GM12878 (cell line): ENCODE measurements at regions not wholly inside any gene's neighbourhood (a gene's known extent, or its start where the extent isn't known, plus 50 kb on each side); places are given as distances from the start of the nearest gene placed in this dataset.

Source experiments
- ATAC-seq: fragments of 200-7000 bp; cut with Tn5 transposase; 3 replicates; pipeline ENCODE4 v1.9.1; 2020; ENCODE audit warnings: mild to moderate bottlenecking, moderate library complexity
- BruUV-seq: library from RNA; stranded (reverse); fragments of 400-500 nt; replicated peaks from 2 replicates; lab custom pipeline; 2021; lab: Mats Ljungman, UMichigan
- CTCF ChIA-PET: fragments of 300-600 bp; sonication (Branson Sonifier 250); formaldehyde crosslinking; extraction: SDS; loops from one replicate; lab custom pipeline; 2021; ENCODE audit warnings: inconsistent platforms; lab: Yijun Ruan, JAX
- POLR2A ChIA-PET: fragments of 350-600 bp; formaldehyde crosslinking; extraction: SDS; loops from one replicate; lab custom pipeline; 2021; ENCODE audit warnings: inconsistent platforms; lab: Charles Lee
- RAD21 ChIA-PET: fragments of 300-600 bp; sonication (Branson Sonifier 250); formaldehyde crosslinking; loops from one replicate; lab custom pipeline; 2023; ENCODE audit warnings: antibody characterized with exemption; ENCODE audit not compliant: unreplicated experiment; lab: Charles Lee
- SMC1A ChIA-PET: fragments of 300-600 bp; sonication (Branson Sonifier 250); formaldehyde crosslinking; loops from one replicate; lab custom pipeline; 2023; ENCODE audit not compliant: unreplicated experiment, uncharacterized antibody; lab: Charles Lee
- DNase-seq: peaks from one replicate; pipeline ENCODE4 v3.0.0-alpha.2; 2011; ENCODE audit warnings: low read depth, low spot score
- FAIRE-seq: peaks from 3 replicates; lab custom pipeline; 2011; peaks lifted over from hg19 to GRCh38; lab: Jason Lieb, UNC
- H2AFZ ChIP-seq: 2 replicates; pipeline ENCODE4 v1.6.0; 2011; ENCODE audit warnings: low read depth, low read length, control low read depth; ENCODE audit not compliant: control insufficient read depth
- H3K27ac ChIP-seq: 2 replicates; pipeline ENCODE4 v1.5.1; 2011; ENCODE audit warnings: control low read depth; ENCODE audit not compliant: control insufficient read depth, insufficient read depth
- H3K27me3 ChIP-seq, 2 experiments: replicated peaks in 1 of 2; 2 replicates each; pipeline versions ENCODE4 v1.6.0 to v1.6.1; 2011; ENCODE audit warnings: low read length in 1 of 2; ENCODE audit not compliant: control insufficient read depth in 2 of 2, insufficient read depth in 2 of 2
- H3K36me3 ChIP-seq, 2 experiments: 2 replicates each; pipeline ENCODE4 v1.5.1; 2011; ENCODE audit warnings: low read length in 1 of 2; ENCODE audit not compliant: control insufficient read depth in 2 of 2, insufficient read depth in 2 of 2
- H3K4me1 ChIP-seq: 2 replicates; pipeline ENCODE4 v1.6.1; 2011; ENCODE audit warnings: mild to moderate bottlenecking, low read length, moderate library complexity, mixed read lengths; ENCODE audit not compliant: control insufficient read depth, insufficient read depth
- H3K4me2 ChIP-seq: 2 replicates; pipeline ENCODE4 v1.6.0; 2011; ENCODE audit warnings: control low read depth; ENCODE audit not compliant: control insufficient read depth, insufficient read depth
- H3K4me3 ChIP-seq: fragments of 200-600 bp; sonication (generic); 2 replicates; pipeline ENCODE4 v1.5.1; 2016
- H3K79me2 ChIP-seq: 2 replicates; pipeline ENCODE4 v1.6.0; 2011; ENCODE audit warnings: low read length; ENCODE audit not compliant: control insufficient read depth, insufficient read depth
- H3K9ac ChIP-seq: 2 replicates; pipeline ENCODE4 v1.8.0; 2011; ENCODE audit warnings: low read length, control low read depth, mixed read lengths; ENCODE audit not compliant: control insufficient read depth, insufficient read depth
- H3K9me3 ChIP-seq: replicated peaks from 3 replicates; pipeline ENCODE4 v1.5.1; 2011; ENCODE audit warnings: mild to moderate bottlenecking, low read length; ENCODE audit not compliant: control insufficient read depth, insufficient read depth
- H4K20me1 ChIP-seq: 2 replicates; pipeline ENCODE4 v1.6.0; 2011; ENCODE audit not compliant: control insufficient read depth, insufficient read depth
- BACH1 ChIP-seq: fragments of 450-650 bp; IDR thresholded peaks from 2 replicates; pipeline ENCODE4 v1.6.1; 2017; ENCODE audit warnings: mild to moderate bottlenecking, borderline replicate concordance
- CBFB ChIP-seq: IDR thresholded peaks from 2 replicates; pipeline ENCODE4 v1.6.1; 2016; ENCODE audit warnings: antibody characterized with exemption, low read depth
- CUX1 ChIP-seq: IDR thresholded peaks from 2 replicates; pipeline ENCODE4 v1.6.1; 2012; ENCODE audit warnings: improper control_type of control experiment, low read depth, low read length; ENCODE audit not compliant: insufficient replicate concordance
- DPF2 ChIP-seq: fragments of 450-650 bp; IDR thresholded peaks from 2 replicates; pipeline ENCODE4 v1.6.1; 2017; ENCODE audit warnings: mild to moderate bottlenecking
- E4F1 ChIP-seq: fragments of 450-650 bp; IDR thresholded peaks from 2 replicates; pipeline ENCODE4 v1.6.1; 2018; ENCODE audit warnings: borderline replicate concordance, mild to moderate bottlenecking; ENCODE audit not compliant: partially characterized antibody
- MXI1 ChIP-seq: fragments of 150-350 bp; IDR thresholded peaks from 2 replicates; pipeline ENCODE4 v1.6.1; 2011; ENCODE audit warnings: low read depth, mild to moderate bottlenecking, inconsistent platforms, low read length, improper control_type of control experiment
- NKRF ChIP-seq: fragments of 450-650 bp; conservative IDR thresholded peaks from 2 replicates; pipeline ENCODE4 v1.6.1; 2017; ENCODE audit warnings: mild to moderate bottlenecking, moderate library complexity
- SMAD5 ChIP-seq: IDR thresholded peaks from 2 replicates; pipeline ENCODE4 v1.6.1; 2016; ENCODE audit warnings: antibody characterized with exemption, low read depth
- SRF ChIP-seq, 2 experiments: IDR thresholded peaks; 2 replicates each; pipeline ENCODE4 v1.6.1; 2011; ENCODE audit warnings: low read depth in 2 of 2, low read length in 2 of 2, mild to moderate bottlenecking in 1 of 2, moderate library complexity in 1 of 2
- STAT1 ChIP-seq: fragments of 450-650 bp; conservative IDR thresholded peaks from 2 replicates; pipeline ENCODE4 v1.6.1; 2014; ENCODE audit warnings: antibody characterized with exemption, mild to moderate bottlenecking
- YBX1 ChIP-seq: fragments of 450-650 bp; IDR thresholded peaks from 2 replicates; pipeline ENCODE4 v1.6.1; 2016; ENCODE audit warnings: antibody characterized with exemption
- WGBS: methylation state at CpG from one replicate; pipeline ENCODE4 v1.1.6; 2016; ENCODE audit warnings: low lambda C conversion rate; ENCODE audit not compliant: insufficient replicate concordance, insufficient coverage; ENCODE audit errors: missing lambda C conversion rate; 5-methylcytosine and 5-hydroxymethylcytosine counted together
- in situ Hi-C: fragments of 300-500 bp; cut with MboI; formaldehyde crosslinking; loops from 9 replicates; pipeline ENCODE4 v1.14.3; 2018; ENCODE audit warnings: mixed read lengths
- intact Hi-C: fragments of 100-400 bp; cut with micrococcal nuclease; formaldehyde crosslinking; loops from one replicate; pipeline ENCODE4 v1.14.2; 2022; ENCODE audit not compliant: unreplicated experiment

GRCh38 chr18:5643288-5643687 is 99.5 kb upstream of the EPB41L3 start:
- ChIA-PET RAD21 (no interaction called here), SMC1A (interaction anchor here (1.2 kb wide), 1 partner anchor 9 kb away, joined by 3 read pairs; no protein-coding TSS in a partner anchor), POLR2A (no interaction called here), CTCF (no interaction called here)
- intact Hi-C loops (no loop called here), in situ Hi-C loops (no loop called here)
- no peak overlapping the region for H3K27ac ChIP-seq
- DNase-seq, result no peak
- no peak for TF ChIP-seq CBFB
- no peak for TF ChIP-seq STAT1
- no peak for TF ChIP-seq YBX1
- TF ChIP-seq NKRF, result no peak
- no peak for TF ChIP-seq DPF2
- no peak for TF ChIP-seq SRF (IDR thresholded peaks at IDR 0.05; ENCODE audit: low read depth in 2 of 2, low read length in 2 of 2)
- no peak for TF ChIP-seq BACH1
- no peak for TF ChIP-seq SMAD5
- no peak for TF ChIP-seq E4F1
- TF ChIP-seq MXI1, result no peak
- TF ChIP-seq CUX1, result no peak
- H3K36me3 ChIP-seq, result no peaks in the 10 kb centered on the region
- no peaks in the 10 kb centered on the region for H3K9me3 ChIP-seq
- no peak overlapping the region for H2AFZ ChIP-seq
- H3K9ac ChIP-seq, result no peak overlapping the region
- H3K4me1 ChIP-seq, result no peaks in the 10 kb centered on the region
- H3K79me2 ChIP-seq, result no peaks in the 10 kb centered on the region
- H3K4me3 ChIP-seq, result no peak overlapping the region
- H4K20me1 ChIP-seq, result no peaks in the 10 kb centered on the region
- no TSS peak for BruUV-seq
- ATAC-seq, result no peak
- H3K27me3 ChIP-seq, result no peaks in the 10 kb centered on the region; a peak in 1 of 4 replicates
- 34% methylated on average over 7 of the region's 7 CpGs for WGBS
- no peak overlapping the region for H3K4me2 ChIP-seq
- FAIRE-seq, result no peak
